ENCODE measurements at regions not wholly inside any gene's neighbourhood (a gene's known extent, or its start where the extent isn't known, plus 50 kb on each side); places are given as distances from the start of the nearest gene placed in this dataset.

DNA sequence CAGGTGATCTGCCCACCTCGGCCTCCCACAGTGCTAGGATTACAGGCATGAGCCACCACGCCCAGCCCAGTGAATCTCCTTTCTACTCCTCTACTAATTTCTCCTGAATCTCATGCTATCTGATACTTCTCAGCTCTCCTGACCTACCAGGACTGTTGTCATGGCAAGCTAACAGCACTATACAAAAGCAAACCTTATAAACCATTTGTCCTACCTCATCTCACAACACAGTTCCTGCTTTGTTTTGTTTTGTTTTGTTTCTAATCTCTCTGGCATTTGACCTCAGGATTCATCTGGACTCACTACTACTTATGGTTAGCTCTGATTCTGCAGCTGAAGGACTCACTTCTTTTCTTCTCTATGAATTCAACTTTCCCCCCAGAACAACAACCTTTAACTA lies 734.8 kb downstream of the TLE1 start:
- H3K4me3 ChIP-seq (ENCODE audit: low read depth, low read length): no peak overlapping the region
- no peak for DNase-seq (ENCODE audit: low read depth)
- TF ChIP-seq, protein P1, sequence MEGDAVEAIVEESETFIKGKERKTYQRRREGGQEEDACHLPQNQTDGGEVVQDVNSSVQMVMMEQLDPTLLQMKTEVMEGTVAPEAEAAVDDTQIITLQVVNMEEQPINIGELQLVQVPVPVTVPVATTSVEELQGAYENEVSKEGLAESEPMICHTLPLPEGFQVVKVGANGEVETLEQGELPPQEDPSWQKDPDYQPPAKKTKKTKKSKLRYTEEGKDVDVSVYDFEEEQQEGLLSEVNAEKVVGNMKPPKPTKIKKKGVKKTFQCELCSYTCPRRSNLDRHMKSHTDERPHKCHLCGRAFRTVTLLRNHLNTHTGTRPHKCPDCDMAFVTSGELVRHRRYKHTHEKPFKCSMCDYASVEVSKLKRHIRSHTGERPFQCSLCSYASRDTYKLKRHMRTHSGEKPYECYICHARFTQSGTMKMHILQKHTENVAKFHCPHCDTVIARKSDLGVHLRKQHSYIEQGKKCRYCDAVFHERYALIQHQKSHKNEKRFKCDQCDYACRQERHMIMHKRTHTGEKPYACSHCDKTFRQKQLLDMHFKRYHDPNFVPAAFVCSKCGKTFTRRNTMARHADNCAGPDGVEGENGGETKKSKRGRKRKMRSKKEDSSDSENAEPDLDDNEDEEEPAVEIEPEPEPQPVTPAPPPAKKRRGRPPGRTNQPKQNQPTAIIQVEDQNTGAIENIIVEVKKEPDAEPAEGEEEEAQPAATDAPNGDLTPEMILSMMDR (IDR thresholded peaks at IDR 0.05; ENCODE audit: low read depth, low read length, missing control alignments): no peak

DNA sequence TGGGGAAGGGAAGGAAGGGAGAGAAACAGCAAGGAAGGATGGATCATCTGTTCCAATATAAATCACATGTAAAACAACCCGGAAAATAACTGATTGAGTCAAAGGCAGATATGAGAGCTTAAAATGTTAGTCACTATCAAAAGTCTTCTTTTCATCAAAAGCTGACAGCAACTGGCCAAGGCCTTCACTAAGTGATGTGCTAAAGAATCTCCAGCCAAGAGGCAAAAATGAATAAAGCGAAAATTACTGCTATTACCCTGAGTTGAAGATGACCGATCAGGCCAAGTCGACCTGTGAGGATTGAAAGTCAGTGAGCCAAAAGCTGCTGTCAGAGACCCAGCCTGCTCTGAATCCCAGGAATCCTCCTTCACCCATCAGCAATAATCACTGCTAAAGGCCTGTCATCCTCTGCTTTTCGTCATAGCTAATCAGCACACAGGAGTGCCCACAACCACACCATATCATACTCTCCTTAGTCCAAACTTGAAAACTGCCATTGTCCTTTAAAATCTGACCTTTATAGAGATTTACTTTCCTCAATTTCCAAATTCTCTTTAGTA lies 736.9 kb downstream of the TLE1 start:
- no peak for DNase-seq (ENCODE audit: low read depth)
- no peak overlapping the region for H3K4me3 ChIP-seq (ENCODE audit: low read depth, low read length)
- TF ChIP-seq, protein P1 (IDR thresholded peaks at IDR 0.05; ENCODE audit: low read depth, low read length, missing control alignments): no peak

DNA sequence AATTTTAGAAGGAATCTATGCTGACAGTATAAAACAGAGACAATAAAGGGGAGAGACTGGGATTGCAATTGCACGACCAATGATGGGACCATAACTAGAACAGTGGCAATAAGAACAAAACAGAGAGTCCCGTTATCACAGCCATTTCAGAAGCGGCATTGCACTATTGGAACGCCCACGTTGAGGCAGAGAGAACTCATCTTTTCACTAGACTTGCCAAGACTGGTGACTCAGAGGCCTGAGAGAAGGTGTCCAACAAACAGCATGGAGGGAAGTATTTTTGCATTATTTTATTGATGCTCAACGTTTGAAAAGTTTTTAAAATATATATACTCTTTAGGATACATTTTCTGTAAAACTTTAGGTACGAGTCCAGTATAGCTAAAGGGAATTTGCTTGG lies 737.7 kb downstream of the TLE1 start:
- no peak for DNase-seq (ENCODE audit: low read depth)
- TF ChIP-seq, protein P1 (IDR thresholded peaks at IDR 0.05; ENCODE audit: low read depth, low read length, missing control alignments): no peak
- no peak overlapping the region for H3K4me3 ChIP-seq (ENCODE audit: low read depth, low read length)

DNA sequence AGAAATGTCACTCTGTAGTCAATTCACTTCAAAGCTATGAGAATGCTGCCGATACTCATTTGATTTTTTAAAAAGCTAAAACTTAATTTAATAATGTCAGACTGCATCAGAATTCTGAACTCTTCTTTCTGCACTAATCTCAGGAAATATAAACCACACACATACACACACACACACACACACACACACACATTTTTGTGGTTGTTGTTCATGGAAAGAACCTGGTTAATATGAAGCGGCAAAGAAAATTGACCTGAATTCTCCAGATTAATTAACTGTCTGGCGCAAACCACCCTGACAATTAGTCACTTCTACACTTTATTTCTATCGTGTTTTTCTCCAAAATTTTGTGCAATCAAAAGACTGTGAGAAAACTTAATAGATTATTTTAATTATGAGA lies 740.5 kb downstream of the TLE1 start:
- DNase-seq (ENCODE audit: low read depth): no peak
- no peak overlapping the region for H3K4me3 ChIP-seq (ENCODE audit: low read depth, low read length)
- TF ChIP-seq, protein P1 (IDR thresholded peaks at IDR 0.05; ENCODE audit: low read depth, low read length, missing control alignments): no peak

DNA sequence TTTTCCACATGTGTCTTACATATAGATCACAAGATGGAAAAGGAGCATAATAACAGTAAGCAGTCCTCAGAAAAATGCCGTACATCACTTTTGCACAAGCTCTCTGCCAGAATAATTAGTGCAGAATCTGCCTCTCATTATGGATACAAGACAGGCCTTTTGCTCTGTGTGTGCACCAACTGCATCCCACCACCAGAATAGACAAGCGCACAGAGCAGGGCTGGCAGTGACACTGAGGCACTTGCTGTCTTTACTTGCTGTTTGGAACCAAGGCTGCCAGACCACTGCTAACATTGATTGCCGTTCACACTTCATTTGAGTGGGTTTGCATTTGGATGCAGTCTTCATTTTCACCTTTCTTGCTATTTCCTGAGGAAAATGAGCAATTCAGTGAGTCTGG lies 741.3 kb downstream of the TLE1 start:
- no peak overlapping the region for H3K4me3 ChIP-seq (ENCODE audit: low read depth, low read length)
- TF ChIP-seq, protein P1 (IDR thresholded peaks at IDR 0.05; ENCODE audit: low read depth, low read length, missing control alignments): no peak
- DNase-seq (ENCODE audit: low read depth): no peak

DNA sequence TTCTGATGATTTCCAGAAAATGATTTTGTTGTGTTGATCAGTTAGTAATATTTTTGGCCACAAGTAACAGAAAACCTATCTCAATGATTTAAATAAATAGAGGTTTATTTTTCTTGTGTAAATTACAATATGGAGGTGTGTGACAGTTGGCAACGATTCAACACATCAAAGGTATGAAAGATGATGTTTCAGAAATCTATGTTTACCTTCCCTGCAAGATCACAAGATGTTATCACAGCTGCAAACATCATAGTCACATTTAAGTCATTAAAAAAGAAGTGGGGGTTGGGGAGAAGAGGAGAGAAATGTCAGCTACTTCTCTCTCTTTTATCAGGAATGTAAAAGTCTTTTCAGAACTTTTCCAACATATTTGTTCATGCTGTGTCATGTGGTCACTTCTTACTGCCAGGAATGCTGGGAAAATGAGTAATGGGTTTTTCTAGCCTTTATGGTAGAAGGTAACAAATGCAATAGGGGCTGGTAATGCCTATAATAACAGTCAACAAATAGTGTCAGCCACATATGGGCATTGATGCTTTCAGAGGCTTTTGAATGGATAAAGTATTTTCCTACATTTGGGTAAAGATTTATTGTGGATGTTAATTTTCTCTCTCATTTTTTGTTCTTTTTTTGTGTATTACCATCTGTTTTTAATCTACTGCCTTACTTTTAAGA lies 742.7 kb downstream of the TLE1 start:
- DNase-seq (ENCODE audit: low read depth): no peak
- TF ChIP-seq, protein P1 (IDR thresholded peaks at IDR 0.05; ENCODE audit: low read depth, low read length, missing control alignments): no peak
- no peak overlapping the region for H3K4me3 ChIP-seq (ENCODE audit: low read depth, low read length)

DNA sequence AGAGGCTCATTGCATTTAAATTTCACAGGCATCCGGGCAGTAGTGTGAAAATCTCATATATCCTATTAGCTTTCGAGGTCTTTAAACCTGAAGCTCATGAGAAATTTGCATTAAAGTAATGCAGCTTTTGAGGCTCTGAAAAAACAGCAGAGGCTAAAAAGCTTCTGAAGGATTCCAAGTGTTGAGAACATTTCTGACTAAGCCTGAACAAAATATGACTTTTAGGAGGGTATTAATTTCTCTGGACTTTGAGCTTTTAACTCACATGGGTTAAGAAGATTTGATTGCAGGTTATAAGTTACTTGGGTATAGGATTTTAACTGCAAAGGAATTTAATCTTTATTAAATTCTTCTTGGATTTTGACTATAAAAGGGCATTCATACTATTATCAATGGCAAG lies 743.9 kb downstream of the TLE1 start:
- H3K4me3 ChIP-seq (ENCODE audit: low read depth, low read length): no peak overlapping the region
- no peak for DNase-seq (ENCODE audit: low read depth)
- TF ChIP-seq, protein P1 (IDR thresholded peaks at IDR 0.05; ENCODE audit: low read depth, low read length, missing control alignments): no peak
